H1 (cell line): ENCODE measurements at regions not wholly inside any gene's neighbourhood (a gene's known extent, or its start where the extent isn't known, plus 50 kb on each side); places are given as distances from the start of the nearest gene placed in this dataset.

Experiments used
- EP300 ChIP-seq, 2 experiments: IDR thresholded peaks; 1 replicate in 1 of 2; 2 replicates in 1 of 2; pipeline ENCODE4 v1.6.1; 2011 to 2012; ENCODE audit warnings: low read depth in 2 of 2, low read length in 2 of 2, mild to moderate bottlenecking in 2 of 2, borderline replicate concordance in 1 of 2, inconsistent platforms in 1 of 2, moderate library complexity in 1 of 2
- EZH2 ChIP-seq: fragments of 200-600 bp; sonication (generic); IDR thresholded peaks from 2 replicates; pipeline ENCODE4 v1.7.1; 2012; ENCODE audit warnings: low read depth, mild to moderate bottlenecking, moderate library complexity, low read length, inconsistent platforms; ENCODE audit not compliant: severe bottlenecking
- GABPA ChIP-seq: IDR thresholded peaks from 2 replicates; pipeline ENCODE4 v1.6.1; 2011; ENCODE audit warnings: mild to moderate bottlenecking, low read length, moderate library complexity, borderline replicate concordance; ENCODE audit not compliant: insufficient read depth
- NRF1 ChIP-seq: IDR thresholded peaks from 2 replicates; pipeline ENCODE4 v1.6.1; 2011; ENCODE audit warnings: mild to moderate bottlenecking, low read depth, low read length, improper control_type of control experiment
- RFX5 ChIP-seq: IDR thresholded peaks from 2 replicates; pipeline ENCODE4 v1.6.1; 2011; ENCODE audit warnings: low read depth, low read length, improper control_type of control experiment, borderline replicate concordance
- RXRA ChIP-seq: IDR thresholded peaks from 2 replicates; pipeline ENCODE4 v1.6.1; 2011; ENCODE audit warnings: low read depth, mild to moderate bottlenecking, low read length, moderate library complexity; ENCODE audit not compliant: insufficient read depth
- SAP30 ChIP-seq: fragments of 300-600 bp; sonication (generic); IDR thresholded peaks from 2 replicates; pipeline ENCODE4 v1.7.1; 2012; ENCODE audit warnings: low read length, moderate library complexity, mild to moderate bottlenecking, inconsistent platforms; ENCODE audit not compliant: insufficient read depth, insufficient replicate concordance
- SIN3A ChIP-seq, 2 experiments: IDR thresholded peaks in 1 of 2; conservative IDR thresholded peaks in 1 of 2; 2 replicates each; pipeline ENCODE4 v1.6.1; 2011 to 2012; ENCODE audit warnings: low read length in 2 of 2, improper control_type of control experiment in 1 of 2, low read depth in 1 of 2, mild to moderate bottlenecking in 1 of 2
- SIRT6 ChIP-seq: IDR thresholded peaks from one replicate; pipeline ENCODE4 v1.7.1; 2012; ENCODE audit warnings: low read length, inconsistent platforms
- SUZ12 ChIP-seq: fragments of 200-600 bp; sonication (generic); IDR thresholded peaks from 2 replicates; pipeline ENCODE4 v1.6.1; 2012; ENCODE audit warnings: mild to moderate bottlenecking, inconsistent platforms, low read length, moderate library complexity, mixed read lengths
- TF ChIP-seq, protein P1 (sequence below): IDR thresholded peaks from 2 replicates; pipeline ENCODE4 v1.6.1; 2012; ENCODE audit warnings: inconsistent platforms
- TF ChIP-seq, protein P2 (sequence below), 3 experiments: IDR thresholded peaks; 1 replicate in 2 of 3; 2 replicates in 1 of 3; pipeline versions ENCODE4 v1.5.1 to v1.6.1; 2011; ENCODE audit warnings: low read length in 3 of 3, mild to moderate bottlenecking in 3 of 3, inconsistent platforms in 2 of 3, low read depth in 1 of 3, moderate library complexity in 1 of 3; ENCODE audit not compliant: insufficient read depth in 1 of 3; ENCODE audit errors: control extremely low read depth in 1 of 3

DNA sequence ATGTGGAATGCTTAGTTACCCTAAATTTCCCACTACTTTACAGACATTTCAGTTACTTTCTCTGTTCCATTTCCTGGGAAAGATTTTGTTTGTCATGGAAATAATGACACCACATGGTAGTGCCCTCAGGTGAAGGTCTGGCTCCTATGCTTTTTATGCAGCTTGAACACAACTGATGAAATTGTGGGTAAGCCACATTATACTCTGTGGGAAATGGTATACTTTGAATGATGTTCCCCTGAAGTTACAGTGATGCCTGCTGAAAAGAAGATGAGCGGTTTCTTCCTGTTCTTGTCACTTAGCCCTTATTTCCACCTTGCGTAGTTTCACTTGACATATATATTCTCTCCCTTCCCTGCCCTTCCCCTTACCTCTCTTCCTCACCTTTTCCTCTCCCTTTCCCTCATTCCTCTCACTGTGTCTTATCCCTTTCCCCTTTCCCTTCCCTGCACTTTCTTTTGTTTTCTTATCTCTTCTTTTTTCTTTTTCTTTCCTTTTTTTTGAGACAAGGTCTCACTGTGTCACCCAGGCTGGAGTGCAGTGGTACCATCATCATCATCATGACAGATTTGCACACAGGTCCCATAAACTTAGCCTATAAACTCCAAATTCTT is 280.8 kb upstream of the IL12B start:
- TF ChIP-seq SUZ12 (no peak), EZH2 (no peak), RFX5 (no peak), EP300 (IDR thresholded peaks at IDR 0.05; ENCODE audit: borderline replicate concordance in 1 of 2, low read depth in 2 of 2, low read length in 2 of 2) (no peak), SAP30 (no peak), SIRT6 (no peak), NRF1 (no peak), RXRA (no peak), SIN3A (conservative IDR thresholded peaks at IDR 0.05 in 1 of 2, IDR thresholded peaks at IDR 0.05 in 1 of 2; ENCODE audit: low read depth in 1 of 2, low read length in 2 of 2) (no peak), GABPA (no peak)
- TF ChIP-seq, protein P1, sequence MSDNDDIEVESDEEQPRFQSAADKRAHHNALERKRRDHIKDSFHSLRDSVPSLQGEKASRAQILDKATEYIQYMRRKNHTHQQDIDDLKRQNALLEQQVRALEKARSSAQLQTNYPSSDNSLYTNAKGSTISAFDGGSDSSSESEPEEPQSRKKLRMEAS: no peak
- TF ChIP-seq, protein P2, sequence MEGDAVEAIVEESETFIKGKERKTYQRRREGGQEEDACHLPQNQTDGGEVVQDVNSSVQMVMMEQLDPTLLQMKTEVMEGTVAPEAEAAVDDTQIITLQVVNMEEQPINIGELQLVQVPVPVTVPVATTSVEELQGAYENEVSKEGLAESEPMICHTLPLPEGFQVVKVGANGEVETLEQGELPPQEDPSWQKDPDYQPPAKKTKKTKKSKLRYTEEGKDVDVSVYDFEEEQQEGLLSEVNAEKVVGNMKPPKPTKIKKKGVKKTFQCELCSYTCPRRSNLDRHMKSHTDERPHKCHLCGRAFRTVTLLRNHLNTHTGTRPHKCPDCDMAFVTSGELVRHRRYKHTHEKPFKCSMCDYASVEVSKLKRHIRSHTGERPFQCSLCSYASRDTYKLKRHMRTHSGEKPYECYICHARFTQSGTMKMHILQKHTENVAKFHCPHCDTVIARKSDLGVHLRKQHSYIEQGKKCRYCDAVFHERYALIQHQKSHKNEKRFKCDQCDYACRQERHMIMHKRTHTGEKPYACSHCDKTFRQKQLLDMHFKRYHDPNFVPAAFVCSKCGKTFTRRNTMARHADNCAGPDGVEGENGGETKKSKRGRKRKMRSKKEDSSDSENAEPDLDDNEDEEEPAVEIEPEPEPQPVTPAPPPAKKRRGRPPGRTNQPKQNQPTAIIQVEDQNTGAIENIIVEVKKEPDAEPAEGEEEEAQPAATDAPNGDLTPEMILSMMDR (IDR thresholded peaks at IDR 0.05; ENCODE audit: control extremely low read depth in 1 of 3, insufficient read depth in 1 of 3, low read depth in 1 of 3, low read length in 3 of 3): no peak
